ENCODE measurements at regions not wholly inside any gene's neighbourhood (a gene's known extent, or its start where the extent isn't known, plus 50 kb on each side); places are given as distances from the start of the nearest gene placed in this dataset.

DNA sequence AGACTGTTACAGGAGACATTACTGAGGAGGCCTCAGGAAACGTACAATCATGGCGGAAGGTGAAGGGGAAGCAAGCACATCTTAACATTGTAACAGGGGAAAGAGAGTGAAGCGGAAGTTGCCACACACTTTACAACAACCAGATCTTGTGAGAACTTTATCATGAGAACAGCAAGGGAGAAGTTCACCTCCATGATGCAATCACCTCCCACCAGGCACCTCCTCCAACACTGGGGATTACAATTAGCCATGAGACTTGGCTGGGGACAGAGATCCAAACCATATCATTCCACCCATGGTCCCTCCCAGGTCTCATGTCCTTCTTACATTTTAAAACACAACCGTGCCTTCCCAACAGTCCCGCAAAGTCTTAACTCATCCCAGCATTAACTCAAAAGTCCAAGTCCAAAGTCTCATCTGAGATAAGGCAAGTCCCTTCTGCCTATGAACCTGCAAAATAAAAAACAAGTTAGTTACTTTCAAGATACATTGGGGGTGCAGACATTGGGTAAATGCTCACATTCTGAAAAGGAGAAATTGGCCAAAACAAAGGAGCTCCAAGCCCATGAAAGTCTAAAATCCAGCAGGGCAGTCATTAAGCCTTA lies 138.3 kb downstream of the TMEM161B start:
- TF ChIP-seq, protein P1, sequence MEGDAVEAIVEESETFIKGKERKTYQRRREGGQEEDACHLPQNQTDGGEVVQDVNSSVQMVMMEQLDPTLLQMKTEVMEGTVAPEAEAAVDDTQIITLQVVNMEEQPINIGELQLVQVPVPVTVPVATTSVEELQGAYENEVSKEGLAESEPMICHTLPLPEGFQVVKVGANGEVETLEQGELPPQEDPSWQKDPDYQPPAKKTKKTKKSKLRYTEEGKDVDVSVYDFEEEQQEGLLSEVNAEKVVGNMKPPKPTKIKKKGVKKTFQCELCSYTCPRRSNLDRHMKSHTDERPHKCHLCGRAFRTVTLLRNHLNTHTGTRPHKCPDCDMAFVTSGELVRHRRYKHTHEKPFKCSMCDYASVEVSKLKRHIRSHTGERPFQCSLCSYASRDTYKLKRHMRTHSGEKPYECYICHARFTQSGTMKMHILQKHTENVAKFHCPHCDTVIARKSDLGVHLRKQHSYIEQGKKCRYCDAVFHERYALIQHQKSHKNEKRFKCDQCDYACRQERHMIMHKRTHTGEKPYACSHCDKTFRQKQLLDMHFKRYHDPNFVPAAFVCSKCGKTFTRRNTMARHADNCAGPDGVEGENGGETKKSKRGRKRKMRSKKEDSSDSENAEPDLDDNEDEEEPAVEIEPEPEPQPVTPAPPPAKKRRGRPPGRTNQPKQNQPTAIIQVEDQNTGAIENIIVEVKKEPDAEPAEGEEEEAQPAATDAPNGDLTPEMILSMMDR (IDR thresholded peaks at IDR 0.05; ENCODE audit: borderline replicate concordance, insufficient read depth, low read depth, low read length), result no peak
- H3K4me3 ChIP-seq (ENCODE audit: low read depth, low read length), result no peak overlapping the region

DNA sequence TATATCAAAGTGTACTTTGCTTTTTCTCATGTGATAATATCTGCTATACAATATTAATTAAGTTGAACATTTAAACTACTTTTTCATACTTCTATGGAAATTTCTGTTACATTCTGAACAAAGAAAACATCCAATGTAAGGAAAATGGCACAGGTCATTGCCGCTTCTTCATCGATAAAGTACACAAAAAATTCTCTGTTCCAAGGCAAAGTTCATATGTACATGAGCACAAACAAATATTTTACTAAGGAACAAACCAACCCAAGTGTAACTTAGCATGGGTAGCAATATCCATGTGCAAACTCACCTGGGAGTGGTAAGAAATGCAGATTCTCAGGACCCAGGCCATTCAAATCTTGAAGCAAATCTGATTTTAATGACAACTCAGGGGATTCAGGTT lies 139.8 kb downstream of the TMEM161B start:
- TF ChIP-seq, protein P1 (IDR thresholded peaks at IDR 0.05; ENCODE audit: borderline replicate concordance, insufficient read depth, low read depth, low read length), result no peak
- no peak overlapping the region for H3K4me3 ChIP-seq (ENCODE audit: low read depth, low read length)

DNA sequence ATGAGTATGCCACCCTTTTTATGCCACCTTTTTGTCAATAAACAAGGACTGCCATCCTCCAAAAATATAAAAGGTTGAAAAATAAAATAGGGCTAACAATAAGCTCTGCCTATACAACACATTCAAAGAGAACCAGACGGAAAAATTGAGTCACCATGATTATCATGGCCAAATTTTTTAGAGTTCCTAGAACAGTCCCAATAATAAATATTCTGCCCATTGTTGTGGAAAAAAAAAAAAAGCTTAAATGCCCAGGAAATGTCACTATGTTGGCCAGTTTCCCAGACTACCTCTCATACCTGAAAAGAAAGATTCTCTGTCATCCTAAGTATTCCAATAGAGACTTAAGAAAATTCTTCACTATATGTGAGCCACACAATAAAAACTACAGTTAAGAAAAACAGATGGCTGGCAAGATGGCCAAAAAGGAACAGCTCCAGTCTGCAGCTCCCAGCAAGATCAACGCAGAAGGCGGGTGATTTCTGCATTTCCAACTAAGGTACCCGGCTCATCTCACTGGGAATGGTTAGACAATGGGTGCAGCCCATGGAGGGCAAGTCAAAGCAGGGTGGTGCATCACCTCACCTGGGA lies 149.0 kb downstream of the TMEM161B start:
- H3K4me3 ChIP-seq (ENCODE audit: low read depth, low read length), result no peak overlapping the region
- TF ChIP-seq, protein P1 (IDR thresholded peaks at IDR 0.05; ENCODE audit: borderline replicate concordance, insufficient read depth, low read depth, low read length), result no peak

DNA sequence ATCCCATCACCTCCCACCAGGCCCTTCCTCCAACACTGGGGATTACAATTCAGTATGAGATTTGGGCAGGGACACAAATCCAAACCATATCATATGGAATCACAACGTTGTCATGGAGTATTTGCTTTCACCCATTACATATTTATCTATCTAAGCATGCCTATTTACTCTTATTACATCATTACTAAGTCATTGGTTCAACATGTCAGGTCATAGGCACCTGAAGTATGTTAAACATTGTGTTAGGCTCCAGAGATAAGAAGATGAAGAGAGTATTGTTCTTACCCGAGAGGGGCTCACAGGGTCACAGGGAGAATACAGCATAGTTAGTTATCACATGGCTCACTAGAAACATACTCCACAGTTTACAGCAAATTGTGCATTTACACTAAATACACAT lies 150.5 kb downstream of the TMEM161B start:
- TF ChIP-seq, protein P1 (IDR thresholded peaks at IDR 0.05; ENCODE audit: borderline replicate concordance, insufficient read depth, low read depth, low read length), result no peak
- no peak overlapping the region for H3K4me3 ChIP-seq (ENCODE audit: low read depth, low read length)

DNA sequence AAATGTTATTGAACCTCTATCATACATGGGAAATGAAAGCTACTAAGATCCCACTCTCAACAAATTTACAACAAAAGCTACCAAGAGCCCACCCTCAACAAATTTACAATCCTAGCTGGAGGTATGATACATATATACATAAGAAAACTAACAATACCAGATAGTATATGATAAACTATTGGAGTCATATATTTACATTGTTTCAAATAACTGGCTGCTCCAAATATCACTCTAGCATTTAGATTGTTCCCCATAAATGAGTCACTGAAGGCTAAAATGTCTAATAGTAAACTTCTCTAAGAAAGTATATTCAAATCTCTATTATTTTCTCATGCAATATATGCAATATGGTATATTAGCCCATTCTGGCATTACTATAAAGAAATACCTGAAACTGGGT lies 151.1 kb downstream of the TMEM161B start:
- H3K4me3 ChIP-seq (ENCODE audit: low read depth, low read length), result no peak overlapping the region
- TF ChIP-seq, protein P1 (IDR thresholded peaks at IDR 0.05; ENCODE audit: borderline replicate concordance, insufficient read depth, low read depth, low read length), result no peak

DNA sequence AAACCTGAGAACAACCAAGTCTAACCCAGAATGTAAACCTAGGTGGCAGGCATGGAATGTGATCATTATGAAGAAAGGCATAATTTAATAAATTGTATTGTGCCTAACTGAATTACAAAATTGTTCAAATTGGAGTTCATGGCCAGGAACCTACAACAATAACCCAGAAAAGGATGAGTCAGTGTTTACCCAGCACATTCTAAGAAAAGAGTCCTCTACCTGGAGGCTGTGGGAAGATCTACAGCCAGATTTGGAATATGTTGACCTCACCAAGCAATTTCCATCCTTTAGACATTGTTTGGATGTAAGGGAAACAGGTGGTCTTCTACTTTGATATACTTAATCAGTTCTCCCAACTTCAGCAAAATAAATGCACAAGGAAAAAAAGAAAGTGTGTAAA lies 152.2 kb downstream of the TMEM161B start:
- TF ChIP-seq, protein P1 (IDR thresholded peaks at IDR 0.05; ENCODE audit: borderline replicate concordance, insufficient read depth, low read depth, low read length), result no peak
- no peak overlapping the region for H3K4me3 ChIP-seq (ENCODE audit: low read depth, low read length)

DNA sequence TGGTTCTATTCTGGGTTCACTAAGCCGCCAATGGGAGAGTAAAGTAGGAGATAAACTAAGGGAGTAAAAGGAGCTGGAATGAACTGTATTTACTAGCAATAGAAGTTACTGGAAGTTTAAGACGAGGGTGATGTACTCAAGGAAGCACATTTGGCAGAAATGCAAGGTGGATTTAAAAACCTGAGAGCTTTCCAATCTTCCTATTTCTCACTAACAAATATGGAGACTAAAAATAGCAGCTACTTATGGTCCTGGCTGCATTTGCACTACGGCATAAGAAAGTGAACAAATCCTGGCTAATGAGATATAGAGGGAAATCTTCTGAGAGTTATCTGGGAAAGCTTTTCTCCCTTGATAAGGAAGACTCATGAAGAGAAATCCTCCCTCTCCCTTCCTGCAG lies 153.4 kb downstream of the TMEM161B start:
- H3K4me3 ChIP-seq (ENCODE audit: low read depth, low read length), result no peak overlapping the region
- TF ChIP-seq, protein P1 (IDR thresholded peaks at IDR 0.05; ENCODE audit: borderline replicate concordance, insufficient read depth, low read depth, low read length), result no peak
